GM21619 (cell line): ENCODE measurements at regions not wholly inside any gene's neighbourhood (a gene's known extent, or its start where the extent isn't known, plus 50 kb on each side); places are given as distances from the start of the nearest gene placed in this dataset.
"Not testable (repeated sequence)": the region's sequence is repeated elsewhere in the genome, so short reads cannot be mapped to it uniquely, and the experiment has no call there.

ENCODE experiments used
- ATAC-seq: cut with Tn5 transposase; IDR thresholded peaks from one replicate; pipeline ENCODE4 v1.9.1; 2021; ENCODE audit not compliant: unreplicated experiment

GRCh38 chr10:63773962-63774361 lies 252.8 kb downstream of the REEP3 start:
- ATAC-seq: no peak

GRCh38 chr10:63780101-63780500 lies 258.9 kb downstream of the REEP3 start:
- no peak for ATAC-seq

GRCh38 chr10:63781226-63781625 lies 260.0 kb downstream of the REEP3 start:
- ATAC-seq: no peak

- ATAC-seq: no peak
Measured at GRCh38 chr10:63783882-63784281, 262.7 kb downstream of the REEP3 start.

- ATAC-seq: no peak
Measured at GRCh38 chr10:63788152-63788821, 267.1 kb downstream of the REEP3 start.

GRCh38 chr10:63795094-63795860 lies 274.1 kb downstream of the REEP3 start:
- ATAC-seq: no peak

GRCh38 chr10:63798599-63799498 lies 277.6 kb downstream of the REEP3 start:
- no peak for ATAC-seq

- no peak for ATAC-seq
Measured at GRCh38 chr10:63799521-63800300, 278.5 kb downstream of the REEP3 start.

GRCh38 chr10:63801166-63801565 lies 280.0 kb downstream of the REEP3 start:
- ATAC-seq: no peak

- ATAC-seq: no peak
Measured at GRCh38 chr10:63806330-63806729, 285.1 kb downstream of the REEP3 start.

GRCh38 chr10:63812501-63812900 lies 291.3 kb downstream of the REEP3 start:
- ATAC-seq: no peak

- no peak for ATAC-seq
Measured at GRCh38 chr10:63819753-63820329, 298.6 kb downstream of the REEP3 start.

GRCh38 chr10:63822496-63822895 lies 301.3 kb downstream of the REEP3 start:
- no peak for ATAC-seq

- ATAC-seq: no peak
Measured at GRCh38 chr10:63825111-63825510, 303.9 kb downstream of the REEP3 start.

GRCh38 chr10:63825766-63826165 lies 304.6 kb downstream of the REEP3 start:
- ATAC-seq: no peak

GRCh38 chr10:63827018-63827417 lies 305.8 kb downstream of the REEP3 start:
- ATAC-seq: not testable (repeated sequence)

- ATAC-seq: no peak
Measured at GRCh38 chr10:63829020-63829419, 307.8 kb downstream of the REEP3 start.

- ATAC-seq: no peak
Measured at GRCh38 chr10:63829573-63830149, 308.5 kb downstream of the REEP3 start.

GRCh38 chr10:63832686-63833085 lies 311.5 kb downstream of the REEP3 start:
- ATAC-seq: no peak
